ENCODE measurements at regions not wholly inside any gene's neighbourhood (a gene's known extent, or its start where the extent isn't known, plus 50 kb on each side); places are given as distances from the start of the nearest gene placed in this dataset.

DNA sequence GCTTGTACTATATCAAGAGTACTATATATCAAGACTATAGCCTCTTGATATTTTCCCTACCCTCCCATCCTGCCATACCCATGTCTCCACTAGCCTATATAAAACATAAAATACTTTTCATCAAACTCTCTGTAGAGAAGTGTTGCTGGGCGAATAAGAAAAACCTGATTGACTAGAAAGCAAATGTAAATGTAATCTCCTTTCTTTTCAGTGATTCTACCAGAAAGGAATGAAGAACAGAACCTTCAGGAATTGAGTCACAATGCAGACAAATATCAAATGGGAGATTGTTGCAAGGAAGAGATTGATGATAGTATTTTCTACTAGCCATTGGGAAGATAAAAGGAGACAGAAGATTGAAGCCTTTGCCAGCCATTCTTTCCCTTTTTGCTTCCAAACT lies 89.2 kb downstream of the KCNRG start (continued):
- TF ChIP-seq ZNF473 (tag by site-specific recombination; IDR thresholded peaks at IDR 0.05) (no peak), ZNF555 (tag by site-specific recombination; conservative IDR thresholded peaks at IDR 0.05) (no peak), ZNF792 (tag by site-specific recombination; IDR thresholded peaks at IDR 0.05) (no peak), YY1 (tag by site-specific recombination; IDR thresholded peaks at IDR 0.05) (no peak)

DNA sequence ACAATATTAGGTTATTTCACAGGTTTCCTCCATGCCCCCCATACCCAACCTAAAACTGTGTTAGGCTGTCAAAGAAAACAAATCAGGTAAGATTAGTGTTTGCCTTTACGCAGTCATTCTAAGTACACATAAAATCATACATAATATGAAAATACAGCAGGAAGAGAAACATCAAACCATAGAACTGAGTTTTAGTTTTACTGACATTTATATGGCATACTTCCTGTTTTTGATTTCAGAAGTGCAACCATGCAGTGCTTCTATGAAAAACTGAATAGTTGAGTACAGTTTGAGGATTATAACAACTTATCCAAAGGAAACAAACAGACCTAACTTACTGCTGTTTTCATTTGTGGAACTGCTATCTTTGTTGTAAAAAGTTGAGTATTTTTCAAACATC lies 91.3 kb downstream of the KCNRG start:
- no peaks in the 10 kb centered on the region for H3K36me3 ChIP-seq (ENCODE audit: control insufficient read depth in 2 of 2, insufficient read depth in 1 of 2, low read length in 2 of 2)
- no peak overlapping the region for H3K27ac ChIP-seq (ENCODE audit: extremely low read depth, low read depth, low read length)
- ChIA-PET CTCF (no interaction called here), POLR2A (no interaction called here)
- H3K9me3 ChIP-seq (ENCODE audit: control insufficient read depth, insufficient read depth, low read depth, low read length) = no peaks in the 10 kb centered on the region
- no peaks in the 10 kb centered on the region for H3K4me1 ChIP-seq (ENCODE audit: control insufficient read depth, insufficient read depth, low read length)
- TF ChIP-seq BCL11B (tag by site-specific recombination; IDR thresholded peaks at IDR 0.05; ENCODE audit: low read depth) = no peak
- TF ChIP-seq, protein P1, sequence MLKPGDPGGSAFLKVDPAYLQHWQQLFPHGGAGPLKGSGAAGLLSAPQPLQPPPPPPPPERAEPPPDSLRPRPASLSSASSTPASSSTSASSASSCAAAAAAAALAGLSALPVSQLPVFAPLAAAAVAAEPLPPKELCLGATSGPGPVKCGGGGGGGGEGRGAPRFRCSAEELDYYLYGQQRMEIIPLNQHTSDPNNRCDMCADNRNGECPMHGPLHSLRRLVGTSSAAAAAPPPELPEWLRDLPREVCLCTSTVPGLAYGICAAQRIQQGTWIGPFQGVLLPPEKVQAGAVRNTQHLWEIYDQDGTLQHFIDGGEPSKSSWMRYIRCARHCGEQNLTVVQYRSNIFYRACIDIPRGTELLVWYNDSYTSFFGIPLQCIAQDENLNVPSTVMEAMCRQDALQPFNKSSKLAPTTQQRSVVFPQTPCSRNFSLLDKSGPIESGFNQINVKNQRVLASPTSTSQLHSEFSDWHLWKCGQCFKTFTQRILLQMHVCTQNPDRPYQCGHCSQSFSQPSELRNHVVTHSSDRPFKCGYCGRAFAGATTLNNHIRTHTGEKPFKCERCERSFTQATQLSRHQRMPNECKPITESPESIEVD (tag by site-specific recombination; IDR thresholded peaks at IDR 0.05) = peak; percentile 85
- H3K4me3 ChIP-seq (ENCODE audit: low read depth, low read length) = no peak overlapping the region

DNA sequence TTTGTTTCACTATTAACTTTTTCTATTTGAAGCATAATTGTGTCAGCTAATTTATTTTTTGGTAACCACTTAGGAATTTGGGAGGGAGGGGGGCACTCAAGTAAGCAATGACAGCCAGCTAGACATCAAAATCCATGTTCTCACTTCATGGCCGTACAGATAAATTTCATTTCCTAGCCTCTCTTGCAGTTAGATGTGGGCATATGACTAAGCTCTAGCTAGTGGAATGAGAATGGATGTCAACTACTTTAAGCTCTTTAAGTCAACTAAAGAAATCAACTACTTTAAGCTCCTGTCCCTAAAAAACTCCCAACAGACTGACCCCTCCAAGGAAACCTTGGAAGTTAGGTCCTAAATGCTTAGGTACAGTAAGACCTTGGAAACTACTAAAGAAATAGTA lies 92.0 kb downstream of the KCNRG start:
- POLR2A ChIA-PET = no interaction called here
- Histone ChIP-seq H3K4me1 (ENCODE audit: control insufficient read depth, insufficient read depth, low read length) (no peaks in the 10 kb centered on the region), H3K4me3 (ENCODE audit: low read depth, low read length) (no peak overlapping the region), H3K27ac (ENCODE audit: extremely low read depth, low read depth, low read length) (no peak overlapping the region), H3K9me3 (ENCODE audit: control insufficient read depth, insufficient read depth, low read depth, low read length) (no peaks in the 10 kb centered on the region), H3K36me3 (ENCODE audit: control insufficient read depth in 2 of 2, insufficient read depth in 1 of 2, low read length in 2 of 2) (no peaks in the 10 kb centered on the region)
- TF ChIP-seq ZNF19 (tag by site-specific recombination; IDR thresholded peaks at IDR 0.05; ENCODE audit: low read depth) (no peak), RBAK (tag by site-specific recombination; IDR thresholded peaks at IDR 0.05) (no peak), ZNF138 (tag by site-specific recombination; IDR thresholded peaks at IDR 0.05; ENCODE audit: borderline replicate concordance) (no peak), ZNF585B (tag by site-specific recombination; IDR thresholded peaks at IDR 0.05) (no peak), ZSCAN23 (tag by site-specific recombination; IDR thresholded peaks at IDR 0.05) (no peak), ZNF654 (tag by site-specific recombination; IDR thresholded peaks at IDR 0.05; ENCODE audit: low read depth) (no peak), YY2 (tag by site-specific recombination; IDR thresholded peaks at IDR 0.05) (no peak), ZNF354C (tag by site-specific recombination; IDR thresholded peaks at IDR 0.05; ENCODE audit: borderline replicate concordance, low read depth) (no peak), GLIS2 (tag by site-specific recombination; IDR thresholded peaks at IDR 0.05) (no peak), ZNF132 (tag by site-specific recombination; IDR thresholded peaks at IDR 0.05; ENCODE audit: borderline replicate concordance) (no peak), ZBTB8A (tag by site-specific recombination; IDR thresholded peaks at IDR 0.05) (no peak), ZSCAN16 (tag by site-specific recombination; IDR thresholded peaks at IDR 0.05) (no peak), ZNF521 (tag by site-specific recombination; IDR thresholded peaks at IDR 0.05) (no peak), ZNF16 (tag by site-specific recombination; IDR thresholded peaks at IDR 0.05; ENCODE audit: low read depth) (no peak)
- TF ChIP-seq, protein P2, sequence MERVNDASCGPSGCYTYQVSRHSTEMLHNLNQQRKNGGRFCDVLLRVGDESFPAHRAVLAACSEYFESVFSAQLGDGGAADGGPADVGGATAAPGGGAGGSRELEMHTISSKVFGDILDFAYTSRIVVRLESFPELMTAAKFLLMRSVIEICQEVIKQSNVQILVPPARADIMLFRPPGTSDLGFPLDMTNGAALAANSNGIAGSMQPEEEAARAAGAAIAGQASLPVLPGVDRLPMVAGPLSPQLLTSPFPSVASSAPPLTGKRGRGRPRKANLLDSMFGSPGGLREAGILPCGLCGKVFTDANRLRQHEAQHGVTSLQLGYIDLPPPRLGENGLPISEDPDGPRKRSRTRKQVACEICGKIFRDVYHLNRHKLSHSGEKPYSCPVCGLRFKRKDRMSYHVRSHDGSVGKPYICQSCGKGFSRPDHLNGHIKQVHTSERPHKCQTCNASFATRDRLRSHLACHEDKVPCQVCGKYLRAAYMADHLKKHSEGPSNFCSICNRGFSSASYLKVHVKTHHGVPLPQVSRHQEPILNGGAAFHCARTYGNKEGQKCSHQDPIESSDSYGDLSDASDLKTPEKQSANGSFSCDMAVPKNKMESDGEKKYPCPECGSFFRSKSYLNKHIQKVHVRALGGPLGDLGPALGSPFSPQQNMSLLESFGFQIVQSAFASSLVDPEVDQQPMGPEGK (tag by site-specific recombination; IDR thresholded peaks at IDR 0.05) = no peak
- TF ChIP-seq, protein P3, sequence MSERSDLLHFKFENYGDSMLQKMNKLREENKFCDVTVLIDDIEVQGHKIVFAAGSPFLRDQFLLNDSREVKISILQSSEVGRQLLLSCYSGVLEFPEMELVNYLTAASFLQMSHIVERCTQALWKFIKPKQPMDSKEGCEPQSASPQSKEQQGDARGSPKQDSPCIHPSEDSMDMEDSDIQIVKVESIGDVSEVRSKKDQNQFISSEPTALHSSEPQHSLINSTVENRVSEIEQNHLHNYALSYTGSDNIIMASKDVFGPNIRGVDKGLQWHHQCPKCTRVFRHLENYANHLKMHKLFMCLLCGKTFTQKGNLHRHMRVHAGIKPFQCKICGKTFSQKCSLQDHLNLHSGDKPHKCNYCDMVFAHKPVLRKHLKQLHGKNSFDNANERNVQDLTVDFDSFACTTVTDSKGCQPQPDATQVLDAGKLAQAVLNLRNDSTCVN (tag by site-specific recombination; optimal IDR thresholded peaks at IDR 0.05) = no peak
- TF ChIP-seq, protein P4, sequence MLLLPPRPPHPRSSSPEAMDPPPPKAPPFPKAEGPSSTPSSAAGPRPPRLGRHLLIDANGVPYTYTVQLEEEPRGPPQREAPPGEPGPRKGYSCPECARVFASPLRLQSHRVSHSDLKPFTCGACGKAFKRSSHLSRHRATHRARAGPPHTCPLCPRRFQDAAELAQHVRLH (tag by site-specific recombination; IDR thresholded peaks at IDR 0.05) = no peak
- TF ChIP-seq, protein P5, sequence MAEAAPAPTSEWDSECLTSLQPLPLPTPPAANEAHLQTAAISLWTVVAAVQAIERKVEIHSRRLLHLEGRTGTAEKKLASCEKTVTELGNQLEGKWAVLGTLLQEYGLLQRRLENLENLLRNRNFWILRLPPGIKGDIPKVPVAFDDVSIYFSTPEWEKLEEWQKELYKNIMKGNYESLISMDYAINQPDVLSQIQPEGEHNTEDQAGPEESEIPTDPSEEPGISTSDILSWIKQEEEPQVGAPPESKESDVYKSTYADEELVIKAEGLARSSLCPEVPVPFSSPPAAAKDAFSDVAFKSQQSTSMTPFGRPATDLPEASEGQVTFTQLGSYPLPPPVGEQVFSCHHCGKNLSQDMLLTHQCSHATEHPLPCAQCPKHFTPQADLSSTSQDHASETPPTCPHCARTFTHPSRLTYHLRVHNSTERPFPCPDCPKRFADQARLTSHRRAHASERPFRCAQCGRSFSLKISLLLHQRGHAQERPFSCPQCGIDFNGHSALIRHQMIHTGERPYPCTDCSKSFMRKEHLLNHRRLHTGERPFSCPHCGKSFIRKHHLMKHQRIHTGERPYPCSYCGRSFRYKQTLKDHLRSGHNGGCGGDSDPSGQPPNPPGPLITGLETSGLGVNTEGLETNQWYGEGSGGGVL (tag by site-specific recombination; IDR thresholded peaks at IDR 0.05) = no peak
- CTCF ChIA-PET = interaction anchor here (0.5 kb wide), 1 partner anchor 198 kb away, joined by 3 read pairs; no protein-coding TSS in a partner anchor

All from HEK293 (cell line).